Body of pancreas (tissue), 4 donors: ENCODE measurements at regions not wholly inside any gene's neighbourhood (a gene's known extent, or its start where the extent isn't known, plus 50 kb on each side); places are given as distances from the start of the nearest gene placed in this dataset.

Source experiments
- POLR2A ChIP-seq, 3 donors: fragments of 450-650 bp; IDR thresholded peaks; one replicate each; pipeline ENCODE4 v1.6.1; 2016; ENCODE audit warnings: antibody characterized with exemption in 3 of 3, mild to moderate bottlenecking in 2 of 3
- TF ChIP-seq, protein P1 (sequence below), 7 experiments: fragments of 450-650 bp in 4 of 7; fragments of 200-600 bp in 3 of 7; sonication (generic) in 3 of 7; IDR thresholded peaks; one replicate each; pipeline ENCODE4 v1.5.1; 2016 to 2019; ENCODE audit warnings: antibody characterized with exemption in 7 of 7

DNA sequence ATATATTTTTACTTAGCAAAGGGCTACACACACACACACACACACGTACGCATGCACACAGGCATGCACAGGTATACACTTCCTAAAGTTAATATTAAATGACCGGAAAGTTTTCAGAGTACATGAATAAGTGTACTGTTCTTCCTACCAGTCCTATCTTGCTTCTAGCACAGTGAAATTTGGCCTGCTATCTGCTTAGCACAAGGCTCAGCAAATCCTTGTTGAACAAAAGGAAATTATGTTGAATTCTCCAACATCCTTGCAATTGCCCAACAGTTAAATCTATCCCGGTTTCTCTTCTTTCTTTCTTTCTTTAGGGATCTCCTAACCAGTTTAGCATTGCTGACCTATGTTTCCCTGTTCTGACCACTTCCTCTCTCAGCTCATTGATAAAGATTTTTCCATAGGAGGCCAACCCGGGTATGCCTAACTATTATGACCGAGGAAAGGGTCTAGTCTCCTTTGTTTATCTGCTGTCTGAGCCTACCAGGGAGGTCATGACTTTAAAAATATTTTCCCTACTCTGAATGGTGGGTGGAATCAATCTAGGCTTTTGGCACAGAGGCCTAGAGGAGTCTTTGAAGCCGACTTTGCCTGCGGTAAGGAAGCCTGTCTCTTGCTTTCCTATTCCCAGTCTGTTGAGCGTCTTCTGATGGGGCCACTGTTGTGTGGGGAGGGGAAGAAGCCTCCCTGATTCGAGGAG is 400.7 kb downstream of the HRH4 start:
- TF ChIP-seq, protein P1, sequence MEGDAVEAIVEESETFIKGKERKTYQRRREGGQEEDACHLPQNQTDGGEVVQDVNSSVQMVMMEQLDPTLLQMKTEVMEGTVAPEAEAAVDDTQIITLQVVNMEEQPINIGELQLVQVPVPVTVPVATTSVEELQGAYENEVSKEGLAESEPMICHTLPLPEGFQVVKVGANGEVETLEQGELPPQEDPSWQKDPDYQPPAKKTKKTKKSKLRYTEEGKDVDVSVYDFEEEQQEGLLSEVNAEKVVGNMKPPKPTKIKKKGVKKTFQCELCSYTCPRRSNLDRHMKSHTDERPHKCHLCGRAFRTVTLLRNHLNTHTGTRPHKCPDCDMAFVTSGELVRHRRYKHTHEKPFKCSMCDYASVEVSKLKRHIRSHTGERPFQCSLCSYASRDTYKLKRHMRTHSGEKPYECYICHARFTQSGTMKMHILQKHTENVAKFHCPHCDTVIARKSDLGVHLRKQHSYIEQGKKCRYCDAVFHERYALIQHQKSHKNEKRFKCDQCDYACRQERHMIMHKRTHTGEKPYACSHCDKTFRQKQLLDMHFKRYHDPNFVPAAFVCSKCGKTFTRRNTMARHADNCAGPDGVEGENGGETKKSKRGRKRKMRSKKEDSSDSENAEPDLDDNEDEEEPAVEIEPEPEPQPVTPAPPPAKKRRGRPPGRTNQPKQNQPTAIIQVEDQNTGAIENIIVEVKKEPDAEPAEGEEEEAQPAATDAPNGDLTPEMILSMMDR (IDR thresholded peaks at IDR 0.05) = no peak
- TF ChIP-seq POLR2A (IDR thresholded peaks at IDR 0.05) = no peak
